ENCODE measurements at regions not wholly inside any gene's neighbourhood (a gene's known extent, or its start where the extent isn't known, plus 50 kb on each side); places are given as distances from the start of the nearest gene placed in this dataset.

DNA sequence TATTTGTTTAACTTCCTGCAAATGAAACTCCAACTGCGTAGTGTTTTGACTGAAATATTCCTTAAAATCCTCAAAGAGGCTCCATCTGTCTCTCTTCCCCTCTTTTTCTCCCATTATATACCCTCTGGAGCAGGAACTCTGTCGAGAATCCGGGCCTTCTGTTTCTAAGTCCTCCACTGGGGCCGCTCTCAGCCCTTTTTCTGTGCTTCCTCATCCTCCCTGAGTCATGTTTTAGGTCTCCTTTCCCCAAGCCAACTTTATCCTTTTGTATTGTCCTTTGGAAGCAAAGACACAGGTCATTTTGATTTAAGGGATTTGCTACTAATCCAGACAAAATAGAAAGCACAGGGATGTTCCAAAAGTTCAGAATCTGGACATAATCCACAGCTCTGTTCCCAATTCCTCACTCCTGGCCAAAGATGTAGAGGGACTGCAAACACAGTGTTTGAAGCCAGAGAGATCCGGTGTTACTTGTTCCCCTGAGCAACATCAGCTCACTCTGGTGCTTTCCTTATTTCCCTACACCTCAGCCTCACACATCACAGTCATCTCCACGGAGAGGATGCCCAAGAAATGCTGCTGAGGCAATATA, 131.0 kb upstream of the KLF3 start (continued):
- TF ChIP-seq CHD7 (IDR thresholded peaks at IDR 0.05; ENCODE audit: insufficient replicate concordance, low read length) (no peak), POU5F1 (IDR thresholded peaks at IDR 0.05; ENCODE audit: low read depth, low read length) (no peak), RXRA (IDR thresholded peaks at IDR 0.05; ENCODE audit: insufficient read depth, low read depth, low read length) (no peak), SRF (IDR thresholded peaks at IDR 0.05; ENCODE audit: low read depth, low read length) (no peak), TAF7 (optimal IDR thresholded peaks at IDR 0.05; ENCODE audit: borderline replicate concordance, low read depth, low read length) (no peak), CEBPB (IDR thresholded peaks at IDR 0.05; ENCODE audit: low read depth, low read length) (no peak), SIX5 (IDR thresholded peaks at IDR 0.05; ENCODE audit: low read depth, low read length) (no peak), YY1 (IDR thresholded peaks at IDR 0.05; ENCODE audit: low read depth, low read length) (no peak)
- TF ChIP-seq, protein P1, sequence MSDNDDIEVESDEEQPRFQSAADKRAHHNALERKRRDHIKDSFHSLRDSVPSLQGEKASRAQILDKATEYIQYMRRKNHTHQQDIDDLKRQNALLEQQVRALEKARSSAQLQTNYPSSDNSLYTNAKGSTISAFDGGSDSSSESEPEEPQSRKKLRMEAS (IDR thresholded peaks at IDR 0.05) = no peak
